GM12878 (cell line): ENCODE measurements at regions not wholly inside any gene's neighbourhood (a gene's known extent, or its start where the extent isn't known, plus 50 kb on each side); places are given as distances from the start of the nearest gene placed in this dataset.

Experiments
- ATAC-seq: fragments of 200-7000 bp; cut with Tn5 transposase; 3 replicates; pipeline ENCODE4 v1.9.1; 2020; ENCODE audit warnings: mild to moderate bottlenecking, moderate library complexity
- BruUV-seq: library from RNA; stranded (reverse); fragments of 400-500 nt; replicated peaks from 2 replicates; lab custom pipeline; 2021; lab: Mats Ljungman, UMichigan
- CTCF ChIA-PET: fragments of 300-600 bp; sonication (Branson Sonifier 250); formaldehyde crosslinking; extraction: SDS; loops from one replicate; lab custom pipeline; 2021; ENCODE audit warnings: inconsistent platforms; lab: Yijun Ruan, JAX
- POLR2A ChIA-PET: fragments of 350-600 bp; formaldehyde crosslinking; extraction: SDS; loops from one replicate; lab custom pipeline; 2021; ENCODE audit warnings: inconsistent platforms; lab: Charles Lee
- RAD21 ChIA-PET: fragments of 300-600 bp; sonication (Branson Sonifier 250); formaldehyde crosslinking; loops from one replicate; lab custom pipeline; 2023; ENCODE audit warnings: antibody characterized with exemption; ENCODE audit not compliant: unreplicated experiment; lab: Charles Lee
- SMC1A ChIA-PET: fragments of 300-600 bp; sonication (Branson Sonifier 250); formaldehyde crosslinking; loops from one replicate; lab custom pipeline; 2023; ENCODE audit not compliant: unreplicated experiment, uncharacterized antibody; lab: Charles Lee
- DNase-seq: peaks from one replicate; pipeline ENCODE4 v3.0.0-alpha.2; 2011; ENCODE audit warnings: low read depth, low spot score
- FAIRE-seq: peaks from 3 replicates; lab custom pipeline; 2011; peaks lifted over from hg19 to GRCh38; lab: Jason Lieb, UNC
- H2AFZ ChIP-seq: 2 replicates; pipeline ENCODE4 v1.6.0; 2011; ENCODE audit warnings: low read depth, low read length, control low read depth; ENCODE audit not compliant: control insufficient read depth
- H3K27ac ChIP-seq: 2 replicates; pipeline ENCODE4 v1.5.1; 2011; ENCODE audit warnings: control low read depth; ENCODE audit not compliant: control insufficient read depth, insufficient read depth
- H3K27me3 ChIP-seq, 2 experiments: replicated peaks in 1 of 2; 2 replicates each; pipeline versions ENCODE4 v1.6.0 to v1.6.1; 2011; ENCODE audit warnings: low read length in 1 of 2; ENCODE audit not compliant: control insufficient read depth in 2 of 2, insufficient read depth in 2 of 2
- H3K36me3 ChIP-seq, 2 experiments: 2 replicates each; pipeline ENCODE4 v1.5.1; 2011; ENCODE audit warnings: low read length in 1 of 2; ENCODE audit not compliant: control insufficient read depth in 2 of 2, insufficient read depth in 2 of 2
- H3K4me1 ChIP-seq: 2 replicates; pipeline ENCODE4 v1.6.1; 2011; ENCODE audit warnings: mild to moderate bottlenecking, low read length, moderate library complexity, mixed read lengths; ENCODE audit not compliant: control insufficient read depth, insufficient read depth
- H3K4me2 ChIP-seq: 2 replicates; pipeline ENCODE4 v1.6.0; 2011; ENCODE audit warnings: control low read depth; ENCODE audit not compliant: control insufficient read depth, insufficient read depth
- H3K4me3 ChIP-seq: fragments of 200-600 bp; sonication (generic); 2 replicates; pipeline ENCODE4 v1.5.1; 2016
- H3K79me2 ChIP-seq: 2 replicates; pipeline ENCODE4 v1.6.0; 2011; ENCODE audit warnings: low read length; ENCODE audit not compliant: control insufficient read depth, insufficient read depth
- H3K9ac ChIP-seq: 2 replicates; pipeline ENCODE4 v1.8.0; 2011; ENCODE audit warnings: low read length, control low read depth, mixed read lengths; ENCODE audit not compliant: control insufficient read depth, insufficient read depth
- H3K9me3 ChIP-seq: replicated peaks from 3 replicates; pipeline ENCODE4 v1.5.1; 2011; ENCODE audit warnings: mild to moderate bottlenecking, low read length; ENCODE audit not compliant: control insufficient read depth, insufficient read depth
- H4K20me1 ChIP-seq: 2 replicates; pipeline ENCODE4 v1.6.0; 2011; ENCODE audit not compliant: control insufficient read depth, insufficient read depth
- BMI1 ChIP-seq: fragments of 450-650 bp; IDR thresholded peaks from 2 replicates; pipeline ENCODE4 v1.6.1; 2016; ENCODE audit warnings: mild to moderate bottlenecking, moderate library complexity, borderline replicate concordance
- FOXK2 ChIP-seq: fragments of 450-650 bp; IDR thresholded peaks from 2 replicates; pipeline ENCODE4 v1.6.1; 2017; ENCODE audit warnings: mild to moderate bottlenecking, moderate library complexity
- MEF2B ChIP-seq: fragments of 450-650 bp; IDR thresholded peaks from 2 replicates; pipeline ENCODE4 v1.6.1; 2018; ENCODE audit warnings: mild to moderate bottlenecking, moderate library complexity; ENCODE audit not compliant: partially characterized antibody, poor library complexity, severe bottlenecking
- RFX5 ChIP-seq: IDR thresholded peaks from 2 replicates; pipeline ENCODE4 v1.6.1; 2011; ENCODE audit warnings: low read depth, low read length, improper control_type of control experiment
- SMC3 ChIP-seq: IDR thresholded peaks from 2 replicates; pipeline ENCODE4 v1.6.1; 2011; ENCODE audit warnings: low read length, improper control_type of control experiment, borderline replicate concordance
- TCF12 ChIP-seq: IDR thresholded peaks from 2 replicates; pipeline ENCODE4 v1.6.1; 2011; ENCODE audit warnings: low read depth, mild to moderate bottlenecking, low read length
- YY1 ChIP-seq: IDR thresholded peaks from 2 replicates; pipeline ENCODE4 v1.6.1; 2011; ENCODE audit warnings: low read depth, mild to moderate bottlenecking, low read length
- ZNF24 ChIP-seq: fragments of 450-650 bp; IDR thresholded peaks from 2 replicates; pipeline ENCODE4 v1.6.1; 2017; ENCODE audit warnings: antibody characterized with exemption, mild to moderate bottlenecking
- whole genome bisulfite sequencing: methylation state at CpG from one replicate; pipeline ENCODE4 v1.1.6; 2016; ENCODE audit warnings: low lambda C conversion rate; ENCODE audit not compliant: insufficient replicate concordance, insufficient coverage; ENCODE audit errors: missing lambda C conversion rate; 5-methylcytosine and 5-hydroxymethylcytosine counted together
- in situ Hi-C: fragments of 300-500 bp; cut with MboI; formaldehyde crosslinking; loops from 9 replicates; pipeline ENCODE4 v1.14.3; 2018; ENCODE audit warnings: mixed read lengths
- intact Hi-C: fragments of 100-400 bp; cut with micrococcal nuclease; formaldehyde crosslinking; loops from one replicate; pipeline ENCODE4 v1.14.2; 2022; ENCODE audit not compliant: unreplicated experiment
- TF ChIP-seq, protein P1 (sequence below): fragments of 450-650 bp; IDR thresholded peaks from 2 replicates; pipeline ENCODE4 v1.6.1; 2017; ENCODE audit warnings: mild to moderate bottlenecking
- TF ChIP-seq, protein P2 (sequence below): IDR thresholded peaks from 2 replicates; pipeline ENCODE4 v1.6.1; 2011; ENCODE audit warnings: mild to moderate bottlenecking, low read depth, low read length, moderate library complexity; ENCODE audit not compliant: insufficient replicate concordance

DNA sequence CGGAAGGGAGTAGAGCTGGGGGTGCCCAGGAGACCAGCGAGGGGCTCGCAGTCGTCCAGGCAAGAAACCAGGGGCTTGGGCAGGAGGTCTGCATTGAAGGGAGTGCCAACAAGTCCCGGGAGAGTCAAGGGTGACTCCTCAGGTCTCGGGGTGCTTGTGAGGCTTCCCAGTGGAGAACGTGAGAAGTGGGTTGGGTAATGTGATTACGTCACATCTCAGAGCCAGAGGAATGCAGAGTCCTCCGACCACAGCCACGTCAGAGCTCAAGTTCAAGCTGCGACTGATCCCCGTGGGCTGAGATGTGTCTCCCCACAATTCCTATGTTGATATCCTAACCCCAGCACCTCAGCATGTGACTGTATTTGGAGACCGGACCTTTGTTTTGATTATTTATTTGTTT lies 89.7 kb upstream of the SHANK2 start:
- TF ChIP-seq SMC3 (no peak), FOXK2 (no peak), ZNF24 (no peak), RFX5 (no peak), TCF12 (no peak), MEF2B (no peak), YY1 (no peak), BMI1 (no peak)
- TF ChIP-seq, protein P1, sequence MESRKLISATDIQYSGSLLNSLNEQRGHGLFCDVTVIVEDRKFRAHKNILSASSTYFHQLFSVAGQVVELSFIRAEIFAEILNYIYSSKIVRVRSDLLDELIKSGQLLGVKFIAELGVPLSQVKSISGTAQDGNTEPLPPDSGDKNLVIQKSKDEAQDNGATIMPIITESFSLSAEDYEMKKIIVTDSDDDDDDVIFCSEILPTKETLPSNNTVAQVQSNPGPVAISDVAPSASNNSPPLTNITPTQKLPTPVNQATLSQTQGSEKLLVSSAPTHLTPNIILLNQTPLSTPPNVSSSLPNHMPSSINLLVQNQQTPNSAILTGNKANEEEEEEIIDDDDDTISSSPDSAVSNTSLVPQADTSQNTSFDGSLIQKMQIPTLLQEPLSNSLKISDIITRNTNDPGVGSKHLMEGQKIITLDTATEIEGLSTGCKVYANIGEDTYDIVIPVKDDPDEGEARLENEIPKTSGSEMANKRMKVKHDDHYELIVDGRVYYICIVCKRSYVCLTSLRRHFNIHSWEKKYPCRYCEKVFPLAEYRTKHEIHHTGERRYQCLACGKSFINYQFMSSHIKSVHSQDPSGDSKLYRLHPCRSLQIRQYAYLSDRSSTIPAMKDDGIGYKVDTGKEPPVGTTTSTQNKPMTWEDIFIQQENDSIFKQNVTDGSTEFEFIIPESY = no peak
- TF ChIP-seq, protein P2, sequence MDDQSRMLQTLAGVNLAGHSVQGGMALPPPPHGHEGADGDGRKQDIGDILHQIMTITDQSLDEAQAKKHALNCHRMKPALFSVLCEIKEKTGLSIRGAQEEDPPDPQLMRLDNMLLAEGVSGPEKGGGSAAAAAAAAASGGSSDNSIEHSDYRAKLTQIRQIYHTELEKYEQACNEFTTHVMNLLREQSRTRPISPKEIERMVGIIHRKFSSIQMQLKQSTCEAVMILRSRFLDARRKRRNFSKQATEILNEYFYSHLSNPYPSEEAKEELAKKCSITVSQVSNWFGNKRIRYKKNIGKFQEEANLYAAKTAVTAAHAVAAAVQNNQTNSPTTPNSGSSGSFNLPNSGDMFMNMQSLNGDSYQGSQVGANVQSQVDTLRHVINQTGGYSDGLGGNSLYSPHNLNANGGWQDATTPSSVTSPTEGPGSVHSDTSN = no peak
- TF ChIP-seq, all 136 proteins: peak for 0
- intact Hi-C loops = no loop called here
- RAD21 ChIA-PET = no interaction called here
- Histone ChIP-seq H3K9ac (no peak overlapping the region), H3K79me2 (no peaks in the 10 kb centered on the region), H2AFZ (no peak overlapping the region), H3K27me3 (peaks cover 0 to 1% of the 10 kb centered on the region in 2 experiments; a peak in 2 of 4 replicates), H3K4me1 (no peaks in the 10 kb centered on the region), H3K27ac (no peak overlapping the region), H3K4me3 (no peak overlapping the region), H3K4me2 (no peak overlapping the region), H3K36me3 (no peaks in the 10 kb centered on the region), H3K9me3 (no peaks in the 10 kb centered on the region), H4K20me1 (no peaks in the 10 kb centered on the region)
- DNase-seq = no peak
- in situ Hi-C loops = no loop called here
- no peak for FAIRE-seq
- ATAC-seq = no peak
- SMC1A ChIA-PET = no interaction called here
- 14% methylated on average over 13 of the region's 13 CpGs for WGBS
- POLR2A ChIA-PET = no interaction called here
- BruUV-seq = no TSS peak
- CTCF ChIA-PET = no interaction called here
